HG03060 (cell line): ENCODE measurements at regions not wholly inside any gene's neighbourhood (a gene's known extent, or its start where the extent isn't known, plus 50 kb on each side); places are given as distances from the start of the nearest gene placed in this dataset.

Experiments used
- ATAC-seq: cut with Tn5 transposase; IDR thresholded peaks from one replicate; pipeline ENCODE4 v1.9.1; 2021; ENCODE audit warnings: low read depth, moderate number of reproducible peaks; ENCODE audit not compliant: unreplicated experiment

- no peak for ATAC-seq
Measured at GRCh38 chr11:93248602-93249001, 50.8 kb upstream of the SLC36A4 start.

- no peak for ATAC-seq
Measured at GRCh38 chr11:93249459-93250220, 51.8 kb upstream of the SLC36A4 start.

GRCh38 chr11:93250326-93250725, 52.5 kb upstream of the SLC36A4 start:
- no peak for ATAC-seq

- ATAC-seq: no peak
Measured at GRCh38 chr11:93251922-93252321, 54.1 kb upstream of the SLC36A4 start.

- no peak for ATAC-seq
Measured at GRCh38 chr11:93253111-93253510, 55.3 kb upstream of the SLC36A4 start.

- ATAC-seq: no peak
Measured at GRCh38 chr11:93256623-93257022, 58.8 kb upstream of the SLC36A4 start.

GRCh38 chr11:93267383-93267782, 63.2 kb upstream of the DEUP1 start:
- no peak for ATAC-seq

GRCh38 chr11:93268287-93269040, 62.1 kb upstream of the DEUP1 start:
- ATAC-seq: no peak

- no peak for ATAC-seq
Measured at GRCh38 chr11:93271596-93271995, 58.9 kb upstream of the DEUP1 start.

GRCh38 chr11:93274851-93275250, 55.7 kb upstream of the DEUP1 start:
- ATAC-seq: no peak

GRCh38 chr11:93278976-93279375, 51.6 kb upstream of the DEUP1 start:
- ATAC-seq: no peak

GRCh38 chr11:93279851-93280347, 50.6 kb upstream of the DEUP1 start:
- ATAC-seq: peak; percentile 69
